ENCODE measurements at regions not wholly inside any gene's neighbourhood (a gene's known extent, or its start where the extent isn't known, plus 50 kb on each side); places are given as distances from the start of the nearest gene placed in this dataset.

- TF ChIP-seq ETV6 (CRISPR knock-in tag; IDR thresholded peaks at IDR 0.05) (no peak), CDX4 (CRISPR knock-in tag; IDR thresholded peaks at IDR 0.05; ENCODE audit: borderline replicate concordance) (no peak)
Measured at GRCh38 chr10:109695988-109696387, 227.3 kb downstream of the XPNPEP1 start (continued).

- Mint-ChIP-seq H3K4me1 (no peaks in the 10 kb centered on the region), H3K9me3 (peaks cover 52% of the 10 kb centered on the region), H3K4me3 (no peak overlapping the region), H3K27ac (no peak overlapping the region), H3K36me3 (peaks cover 29% of the 10 kb centered on the region), H3K27me3 (ENCODE audit: low read depth) (peaks cover 7% of the 10 kb centered on the region)
- POLR2A ChIA-PET: no interaction called here
- ATAC-seq: no peak
- CTCF ChIA-PET: no interaction called here
- TF ChIP-seq, protein P1, sequence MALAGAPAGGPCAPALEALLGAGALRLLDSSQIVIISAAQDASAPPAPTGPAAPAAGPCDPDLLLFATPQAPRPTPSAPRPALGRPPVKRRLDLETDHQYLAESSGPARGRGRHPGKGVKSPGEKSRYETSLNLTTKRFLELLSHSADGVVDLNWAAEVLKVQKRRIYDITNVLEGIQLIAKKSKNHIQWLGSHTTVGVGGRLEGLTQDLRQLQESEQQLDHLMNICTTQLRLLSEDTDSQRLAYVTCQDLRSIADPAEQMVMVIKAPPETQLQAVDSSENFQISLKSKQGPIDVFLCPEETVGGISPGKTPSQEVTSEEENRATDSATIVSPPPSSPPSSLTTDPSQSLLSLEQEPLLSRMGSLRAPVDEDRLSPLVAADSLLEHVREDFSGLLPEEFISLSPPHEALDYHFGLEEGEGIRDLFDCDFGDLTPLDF (CRISPR knock-in tag; IDR thresholded peaks at IDR 0.05): no peak
- TF ChIP-seq RORB (CRISPR knock-in tag; IDR thresholded peaks at IDR 0.05): no peak
- TF ChIP-seq CDX4 (CRISPR knock-in tag; IDR thresholded peaks at IDR 0.05; ENCODE audit: borderline replicate concordance): no peak
- no peak for TF ChIP-seq IRF2 (CRISPR knock-in tag; IDR thresholded peaks at IDR 0.05; ENCODE audit: borderline replicate concordance, low read depth)
- no peak for TF ChIP-seq ZSCAN18 (CRISPR knock-in tag; IDR thresholded peaks at IDR 0.05)
- TF ChIP-seq TP53 (CRISPR knock-in tag; IDR thresholded peaks at IDR 0.05): no peak
- TF ChIP-seq, protein P2, sequence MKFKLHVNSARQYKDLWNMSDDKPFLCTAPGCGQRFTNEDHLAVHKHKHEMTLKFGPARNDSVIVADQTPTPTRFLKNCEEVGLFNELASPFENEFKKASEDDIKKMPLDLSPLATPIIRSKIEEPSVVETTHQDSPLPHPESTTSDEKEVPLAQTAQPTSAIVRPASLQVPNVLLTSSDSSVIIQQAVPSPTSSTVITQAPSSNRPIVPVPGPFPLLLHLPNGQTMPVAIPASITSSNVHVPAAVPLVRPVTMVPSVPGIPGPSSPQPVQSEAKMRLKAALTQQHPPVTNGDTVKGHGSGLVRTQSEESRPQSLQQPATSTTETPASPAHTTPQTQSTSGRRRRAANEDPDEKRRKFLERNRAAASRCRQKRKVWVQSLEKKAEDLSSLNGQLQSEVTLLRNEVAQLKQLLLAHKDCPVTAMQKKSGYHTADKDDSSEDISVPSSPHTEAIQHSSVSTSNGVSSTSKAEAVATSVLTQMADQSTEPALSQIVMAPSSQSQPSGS (CRISPR knock-in tag; IDR thresholded peaks at IDR 0.05; ENCODE audit: borderline replicate concordance, low read depth): no peak
- TF ChIP-seq FOXP4 (CRISPR knock-in tag; IDR thresholded peaks at IDR 0.05): no peak
- TF ChIP-seq NR1H2 (CRISPR knock-in tag; IDR thresholded peaks at IDR 0.05): no peak
- TF ChIP-seq, protein P3, sequence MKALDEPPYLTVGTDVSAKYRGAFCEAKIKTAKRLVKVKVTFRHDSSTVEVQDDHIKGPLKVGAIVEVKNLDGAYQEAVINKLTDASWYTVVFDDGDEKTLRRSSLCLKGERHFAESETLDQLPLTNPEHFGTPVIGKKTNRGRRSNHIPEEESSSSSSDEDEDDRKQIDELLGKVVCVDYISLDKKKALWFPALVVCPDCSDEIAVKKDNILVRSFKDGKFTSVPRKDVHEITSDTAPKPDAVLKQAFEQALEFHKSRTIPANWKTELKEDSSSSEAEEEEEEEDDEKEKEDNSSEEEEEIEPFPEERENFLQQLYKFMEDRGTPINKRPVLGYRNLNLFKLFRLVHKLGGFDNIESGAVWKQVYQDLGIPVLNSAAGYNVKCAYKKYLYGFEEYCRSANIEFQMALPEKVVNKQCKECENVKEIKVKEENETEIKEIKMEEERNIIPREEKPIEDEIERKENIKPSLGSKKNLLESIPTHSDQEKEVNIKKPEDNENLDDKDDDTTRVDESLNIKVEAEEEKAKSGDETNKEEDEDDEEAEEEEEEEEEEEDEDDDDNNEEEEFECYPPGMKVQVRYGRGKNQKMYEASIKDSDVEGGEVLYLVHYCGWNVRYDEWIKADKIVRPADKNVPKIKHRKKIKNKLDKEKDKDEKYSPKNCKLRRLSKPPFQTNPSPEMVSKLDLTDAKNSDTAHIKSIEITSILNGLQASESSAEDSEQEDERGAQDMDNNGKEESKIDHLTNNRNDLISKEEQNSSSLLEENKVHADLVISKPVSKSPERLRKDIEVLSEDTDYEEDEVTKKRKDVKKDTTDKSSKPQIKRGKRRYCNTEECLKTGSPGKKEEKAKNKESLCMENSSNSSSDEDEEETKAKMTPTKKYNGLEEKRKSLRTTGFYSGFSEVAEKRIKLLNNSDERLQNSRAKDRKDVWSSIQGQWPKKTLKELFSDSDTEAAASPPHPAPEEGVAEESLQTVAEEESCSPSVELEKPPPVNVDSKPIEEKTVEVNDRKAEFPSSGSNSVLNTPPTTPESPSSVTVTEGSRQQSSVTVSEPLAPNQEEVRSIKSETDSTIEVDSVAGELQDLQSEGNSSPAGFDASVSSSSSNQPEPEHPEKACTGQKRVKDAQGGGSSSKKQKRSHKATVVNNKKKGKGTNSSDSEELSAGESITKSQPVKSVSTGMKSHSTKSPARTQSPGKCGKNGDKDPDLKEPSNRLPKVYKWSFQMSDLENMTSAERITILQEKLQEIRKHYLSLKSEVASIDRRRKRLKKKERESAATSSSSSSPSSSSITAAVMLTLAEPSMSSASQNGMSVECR (CRISPR knock-in tag; IDR thresholded peaks at IDR 0.05; ENCODE audit: borderline replicate concordance): no peak
- no peak for TF ChIP-seq ELF4 (CRISPR knock-in tag; IDR thresholded peaks at IDR 0.05; ENCODE audit: low read depth)
- DNase-seq (ENCODE audit: low spot score): no peak
Measured at GRCh38 chr10:109689785-109690184, 233.5 kb downstream of the XPNPEP1 start.

All from WTC11 (cell line).